ENCODE measurements at regions not wholly inside any gene's neighbourhood (a gene's known extent, or its start where the extent isn't known, plus 50 kb on each side); places are given as distances from the start of the nearest gene placed in this dataset.

DNA sequence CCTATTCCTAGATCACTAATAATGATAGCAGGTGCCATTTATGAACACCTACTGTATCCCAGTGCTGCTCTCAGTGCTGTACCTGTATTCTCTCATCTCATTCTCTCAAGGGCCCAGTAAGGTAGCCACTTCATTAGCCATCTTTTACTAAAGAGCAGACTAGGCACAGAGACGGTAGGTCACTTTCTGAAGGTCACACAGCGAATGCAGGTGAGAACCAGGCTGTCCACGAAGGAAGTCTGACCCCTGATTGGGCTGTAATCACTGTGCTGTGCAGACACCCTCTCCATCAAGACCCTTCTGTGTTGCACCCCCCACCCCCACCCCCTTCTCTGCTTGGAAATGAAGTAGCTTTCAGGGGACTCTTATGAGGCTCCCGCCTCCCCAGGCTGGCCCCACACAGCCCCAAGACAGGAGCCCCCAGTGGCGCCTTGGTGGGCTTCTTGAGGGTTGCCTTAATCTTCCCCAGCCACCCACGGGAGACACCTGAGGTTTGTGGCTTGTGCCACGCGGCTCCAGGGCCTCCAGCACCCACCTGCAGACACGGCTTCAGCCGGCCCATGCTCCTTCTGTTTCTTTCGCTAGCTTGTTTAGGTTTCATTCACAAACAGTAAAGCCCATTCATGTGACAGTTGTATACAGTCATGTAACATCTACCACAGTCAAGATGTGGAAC is 81.7 kb upstream of the FAM20C start:
- Histone ChIP-seq H2AK5ac (ENCODE audit: low read depth, low read length) (no peak overlapping the region), H3K36me3 (replicated peaks in 1 of 2; ENCODE audit: control insufficient read depth in 2 of 2, insufficient read depth in 2 of 2, low read length in 2 of 2) (no peaks in the 10 kb centered on the region), H3K4me2 (ENCODE audit: insufficient read depth, low read length, poor library complexity, severe bottlenecking) (no peak overlapping the region), H3K18ac (ENCODE audit: low read length) (peak overlapping the region; percentile 21), H2BK12ac (ENCODE audit: low read length) (no peak overlapping the region), H2AFZ (ENCODE audit: low read length) (no peak overlapping the region), H3K14ac (ENCODE audit: low read length) (no peak overlapping the region), H2BK120ac (ENCODE audit: low read depth, low read length) (peak overlapping the region; percentile 34), H3K79me1 (ENCODE audit: low read depth, low read length) (peaks cover 3% of the 10 kb centered on the region), H3K4me1 (ENCODE audit: control insufficient read depth in 2 of 2, insufficient read depth in 1 of 2, low read depth in 1 of 2, low read length in 2 of 2) (peaks cover 0 to 11% of the 10 kb centered on the region in 2 donors), H3K4ac (ENCODE audit: low read length) (no peak overlapping the region), H4K8ac (ENCODE audit: low read depth, low read length) (no peak overlapping the region), H2BK5ac (ENCODE audit: low read length) (no peak overlapping the region), H3K27me3 (ENCODE audit: control insufficient read depth in 3 of 3, insufficient read depth in 3 of 3, low read depth in 1 of 3, low read length in 3 of 3) (peaks cover 0 to 4% (median 0%) of the 10 kb centered on the region in 3 experiments), H3K9me3 (replicated peaks in 1 of 2; ENCODE audit: control insufficient read depth in 2 of 2, insufficient read depth in 1 of 2, low read depth in 1 of 2, low read length in 2 of 2) (peaks cover 7 to 12% of the 10 kb centered on the region in 2 donors), H4K91ac (ENCODE audit: low read depth, low read length, poor library complexity) (no peak overlapping the region), H3K27ac (replicated peaks; ENCODE audit: low read length) (no peak overlapping the region), H3K23ac (ENCODE audit: low read depth, low read length, poor library complexity) (no peak overlapping the region), H2BK15ac (ENCODE audit: low read length) (peak overlapping the region; percentile 83), H3K9ac (ENCODE audit: low read depth, low read length, poor library complexity) (no peak overlapping the region), H3K4me3 (ENCODE audit: low read length in 2 of 2) (no peak overlapping the region)
- DNase-seq (ENCODE audit: low spot score): no peak
- WGBS, 2 donors (ENCODE audit: extremely low coverage in 2 of 2, insufficient read length in 2 of 2, insufficient replicate concordance in 1 of 2): no CpG with 5 or more reads among the region's 11 CpGs

GRCh38 chr7:111591-111990 is 80.8 kb upstream of the FAM20C start:
- Histone ChIP-seq H3K4ac (ENCODE audit: low read length) (no peak overlapping the region), H3K4me2 (ENCODE audit: insufficient read depth, low read length, poor library complexity, severe bottlenecking) (no peak overlapping the region), H2BK15ac (ENCODE audit: low read length) (no peak overlapping the region), H3K9ac (ENCODE audit: low read depth, low read length, poor library complexity) (no peak overlapping the region), H2AFZ (ENCODE audit: low read length) (no peak overlapping the region), H4K8ac (ENCODE audit: low read depth, low read length) (no peak overlapping the region), H2BK12ac (ENCODE audit: low read length) (no peak overlapping the region), H3K14ac (ENCODE audit: low read length) (no peak overlapping the region), H4K91ac (ENCODE audit: low read depth, low read length, poor library complexity) (no peak overlapping the region), H3K36me3 (replicated peaks in 1 of 2; ENCODE audit: control insufficient read depth in 2 of 2, insufficient read depth in 2 of 2, low read length in 2 of 2) (no peaks in the 10 kb centered on the region), H3K79me1 (ENCODE audit: low read depth, low read length) (peaks cover 3% of the 10 kb centered on the region), H2AK5ac (ENCODE audit: low read depth, low read length) (no peak overlapping the region), H3K4me1 (ENCODE audit: control insufficient read depth in 2 of 2, insufficient read depth in 1 of 2, low read depth in 1 of 2, low read length in 2 of 2) (peaks cover 0 to 11% of the 10 kb centered on the region in 2 donors), H3K9me3 (replicated peaks in 1 of 2; ENCODE audit: control insufficient read depth in 2 of 2, insufficient read depth in 1 of 2, low read depth in 1 of 2, low read length in 2 of 2) (peaks cover 7 to 12% of the 10 kb centered on the region in 2 donors), H2BK5ac (ENCODE audit: low read length) (no peak overlapping the region), H3K27ac (replicated peaks; ENCODE audit: low read length) (no peak overlapping the region), H3K4me3 (ENCODE audit: low read length in 2 of 2) (no peak overlapping the region), H2BK120ac (ENCODE audit: low read depth, low read length) (no peak overlapping the region), H3K18ac (ENCODE audit: low read length) (no peak overlapping the region), H3K27me3 (ENCODE audit: control insufficient read depth in 3 of 3, insufficient read depth in 3 of 3, low read depth in 1 of 3, low read length in 3 of 3) (peaks cover 0 to 4% (median 0%) of the 10 kb centered on the region in 3 experiments), H3K23ac (ENCODE audit: low read depth, low read length, poor library complexity) (no peak overlapping the region)
- WGBS, 2 donors (ENCODE audit: extremely low coverage in 2 of 2, insufficient read length in 2 of 2, insufficient replicate concordance in 1 of 2): no CpG with 5 or more reads among the region's 1 CpG
- DNase-seq (ENCODE audit: low spot score): no peak

DNA sequence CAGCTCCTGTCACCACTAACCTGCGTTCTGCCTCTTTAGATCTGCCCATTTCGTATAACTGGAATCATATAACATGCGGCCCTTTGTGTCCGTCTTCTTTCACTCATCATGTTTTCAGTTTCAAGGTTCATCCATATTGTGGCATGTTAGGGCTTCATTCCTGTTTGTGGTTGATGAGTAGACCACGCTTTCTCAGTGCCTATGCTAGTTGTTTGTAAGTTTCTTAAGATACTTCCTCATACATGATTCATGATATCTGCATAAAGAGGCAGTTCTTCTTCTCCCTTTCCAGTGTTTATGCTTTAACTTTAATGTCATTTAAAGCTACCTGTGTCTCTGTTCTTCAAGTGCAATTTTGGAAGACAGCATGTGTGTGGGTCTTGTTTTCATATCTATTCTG is 79.5 kb upstream of the FAM20C start:
- no peak overlapping the region for H2BK15ac ChIP-seq (ENCODE audit: low read length)
- no peak for DNase-seq (ENCODE audit: low spot score)
- peaks cover 2% of the 10 kb centered on the region for H3K79me1 ChIP-seq (ENCODE audit: low read depth, low read length)
- no peak overlapping the region for H3K23ac ChIP-seq (ENCODE audit: low read depth, low read length, poor library complexity)
- H3K27me3 ChIP-seq (ENCODE audit: control insufficient read depth in 3 of 3, insufficient read depth in 3 of 3, low read depth in 1 of 3, low read length in 3 of 3): peaks cover 0 to 4% (median 0%) of the 10 kb centered on the region in 3 experiments
- H3K9me3 ChIP-seq (replicated peaks in 1 of 2; ENCODE audit: control insufficient read depth in 2 of 2, insufficient read depth in 1 of 2, low read depth in 1 of 2, low read length in 2 of 2): peaks cover 4 to 12% of the 10 kb centered on the region in 2 donors
- no peak overlapping the region for H3K14ac ChIP-seq (ENCODE audit: low read length)
- no peak overlapping the region for H2BK12ac ChIP-seq (ENCODE audit: low read length)
- H3K4me2 ChIP-seq (ENCODE audit: insufficient read depth, low read length, poor library complexity, severe bottlenecking): no peak overlapping the region
- H2AFZ ChIP-seq (ENCODE audit: low read length): no peak overlapping the region
- H3K27ac ChIP-seq (replicated peaks; ENCODE audit: low read length): no peak overlapping the region
- no peak overlapping the region for H2BK120ac ChIP-seq (ENCODE audit: low read depth, low read length)
- H2BK5ac ChIP-seq (ENCODE audit: low read length): no peak overlapping the region
- H3K4me3 ChIP-seq (ENCODE audit: low read length in 2 of 2): no peak overlapping the region
- H3K4ac ChIP-seq (ENCODE audit: low read length): no peak overlapping the region
- H4K91ac ChIP-seq (ENCODE audit: low read depth, low read length, poor library complexity): no peak overlapping the region
- H2AK5ac ChIP-seq (ENCODE audit: low read depth, low read length): no peak overlapping the region
- H4K8ac ChIP-seq (ENCODE audit: low read depth, low read length): no peak overlapping the region
- H3K4me1 ChIP-seq (ENCODE audit: control insufficient read depth in 2 of 2, insufficient read depth in 1 of 2, low read depth in 1 of 2, low read length in 2 of 2): peaks cover 0 to 9% of the 10 kb centered on the region in 2 donors
- no peak overlapping the region for H3K18ac ChIP-seq (ENCODE audit: low read length)
- no peaks in the 10 kb centered on the region for H3K36me3 ChIP-seq (replicated peaks in 1 of 2; ENCODE audit: control insufficient read depth in 2 of 2, insufficient read depth in 2 of 2, low read length in 2 of 2)
- no CpG with 5 or more reads among the region's 5 CpGs for WGBS, 2 donors (ENCODE audit: extremely low coverage in 2 of 2, insufficient read length in 2 of 2, insufficient replicate concordance in 1 of 2)
- H3K9ac ChIP-seq (ENCODE audit: low read depth, low read length, poor library complexity): no peak overlapping the region

GRCh38 chr7:115274-115911 is 77.0 kb upstream of the FAM20C start:
- Histone ChIP-seq H2BK5ac (ENCODE audit: low read length) (no peak overlapping the region), H3K4me1 (ENCODE audit: control insufficient read depth in 2 of 2, insufficient read depth in 1 of 2, low read depth in 1 of 2, low read length in 2 of 2) (peaks cover 9% of the 10 kb centered on the region in 2 donors), H4K91ac (ENCODE audit: low read depth, low read length, poor library complexity) (no peak overlapping the region), H3K18ac (ENCODE audit: low read length) (peak overlapping the region; percentile 7), H3K4me3 (ENCODE audit: low read length in 2 of 2) (no peak overlapping the region), H2BK120ac (ENCODE audit: low read depth, low read length) (no peak overlapping the region), H3K14ac (ENCODE audit: low read length) (no peak overlapping the region), H2BK12ac (ENCODE audit: low read length) (no peak overlapping the region), H3K79me1 (ENCODE audit: low read depth, low read length) (no peaks in the 10 kb centered on the region), H2BK15ac (ENCODE audit: low read length) (no peak overlapping the region), H3K27ac (replicated peaks; ENCODE audit: low read length) (no peak overlapping the region), H3K9ac (ENCODE audit: low read depth, low read length, poor library complexity) (no peak overlapping the region), H3K27me3 (ENCODE audit: control insufficient read depth in 3 of 3, insufficient read depth in 3 of 3, low read depth in 1 of 3, low read length in 3 of 3) (peaks cover 0 to 4% (median 0%) of the 10 kb centered on the region in 3 experiments), H2AK5ac (ENCODE audit: low read depth, low read length) (peak overlapping the region; percentile 3), H3K36me3 (replicated peaks in 1 of 2; ENCODE audit: control insufficient read depth in 2 of 2, insufficient read depth in 2 of 2, low read length in 2 of 2) (no peaks in the 10 kb centered on the region), H3K9me3 (replicated peaks in 1 of 2; ENCODE audit: control insufficient read depth in 2 of 2, insufficient read depth in 1 of 2, low read depth in 1 of 2, low read length in 2 of 2) (peaks cover 0 to 12% of the 10 kb centered on the region in 2 donors), H4K8ac (ENCODE audit: low read depth, low read length) (no peak overlapping the region), H3K4ac (ENCODE audit: low read length) (no peak overlapping the region), H3K23ac (ENCODE audit: low read depth, low read length, poor library complexity) (peak overlapping the region; percentile 25), H3K4me2 (ENCODE audit: insufficient read depth, low read length, poor library complexity, severe bottlenecking) (no peak overlapping the region), H2AFZ (ENCODE audit: low read length) (peak overlapping the region; percentile 19)
- no peak for DNase-seq (ENCODE audit: low spot score)
- WGBS, 2 donors (ENCODE audit: extremely low coverage in 2 of 2, insufficient read length in 2 of 2, insufficient replicate concordance in 1 of 2): no CpG with 5 or more reads among the region's 12 CpGs

Data from neuronal stem cell (in vitro differentiated cells).